ENCODE measurements at regions not wholly inside any gene's neighbourhood (a gene's known extent, or its start where the extent isn't known, plus 50 kb on each side); places are given as distances from the start of the nearest gene placed in this dataset.

DNA sequence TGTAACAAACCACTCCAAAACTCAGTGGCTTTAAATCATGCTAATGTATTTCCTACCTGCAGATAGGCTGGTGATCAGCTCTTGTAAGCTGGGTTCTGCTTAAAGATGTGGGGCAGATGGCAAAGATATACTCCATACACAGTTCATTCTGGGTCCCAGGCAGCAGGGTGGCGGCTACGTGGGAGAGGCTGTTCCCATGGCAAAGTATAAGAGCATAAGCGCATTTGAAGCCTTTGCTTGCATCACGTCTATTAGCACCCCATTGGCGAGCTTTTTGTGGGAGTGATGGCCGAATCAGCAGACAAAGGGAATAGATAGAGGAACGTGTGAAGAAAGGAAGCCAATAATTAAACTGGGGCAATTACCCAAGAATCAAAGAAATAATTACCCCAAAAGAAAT, 523.1 kb downstream of the SPATA31D1 start:
- no peak for DNase-seq (ENCODE audit: low read depth)
- no peak overlapping the region for H3K4me3 ChIP-seq (ENCODE audit: control insufficient read depth, low read depth, low read length)
- TF ChIP-seq, protein P1, sequence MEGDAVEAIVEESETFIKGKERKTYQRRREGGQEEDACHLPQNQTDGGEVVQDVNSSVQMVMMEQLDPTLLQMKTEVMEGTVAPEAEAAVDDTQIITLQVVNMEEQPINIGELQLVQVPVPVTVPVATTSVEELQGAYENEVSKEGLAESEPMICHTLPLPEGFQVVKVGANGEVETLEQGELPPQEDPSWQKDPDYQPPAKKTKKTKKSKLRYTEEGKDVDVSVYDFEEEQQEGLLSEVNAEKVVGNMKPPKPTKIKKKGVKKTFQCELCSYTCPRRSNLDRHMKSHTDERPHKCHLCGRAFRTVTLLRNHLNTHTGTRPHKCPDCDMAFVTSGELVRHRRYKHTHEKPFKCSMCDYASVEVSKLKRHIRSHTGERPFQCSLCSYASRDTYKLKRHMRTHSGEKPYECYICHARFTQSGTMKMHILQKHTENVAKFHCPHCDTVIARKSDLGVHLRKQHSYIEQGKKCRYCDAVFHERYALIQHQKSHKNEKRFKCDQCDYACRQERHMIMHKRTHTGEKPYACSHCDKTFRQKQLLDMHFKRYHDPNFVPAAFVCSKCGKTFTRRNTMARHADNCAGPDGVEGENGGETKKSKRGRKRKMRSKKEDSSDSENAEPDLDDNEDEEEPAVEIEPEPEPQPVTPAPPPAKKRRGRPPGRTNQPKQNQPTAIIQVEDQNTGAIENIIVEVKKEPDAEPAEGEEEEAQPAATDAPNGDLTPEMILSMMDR (conservative IDR thresholded peaks at IDR 0.05; ENCODE audit: control insufficient read depth, insufficient read depth, low read depth, low read length) = no peak

DNA sequence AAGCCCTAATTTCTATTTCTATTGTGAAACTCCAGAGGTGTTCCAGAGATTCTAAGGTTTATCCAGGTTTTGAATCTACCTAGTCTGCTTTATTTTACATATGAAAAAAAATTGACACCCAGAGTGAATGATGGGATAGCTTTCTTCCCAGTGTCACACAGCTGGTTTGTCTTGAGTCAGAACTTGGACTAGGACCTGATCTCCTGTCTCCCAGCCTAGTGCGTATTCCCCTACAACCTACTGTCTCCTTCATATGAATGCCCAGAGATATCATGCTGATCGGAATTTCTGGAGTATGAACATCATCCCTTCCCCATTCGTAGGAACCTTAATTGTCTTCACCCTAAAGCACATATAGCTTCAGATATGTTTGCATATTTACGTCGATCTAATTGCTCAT, 524.2 kb downstream of the SPATA31D1 start:
- peak; percentile 3 for DNase-seq (ENCODE audit: low read depth)
- H3K4me3 ChIP-seq (ENCODE audit: control insufficient read depth, low read depth, low read length) = no peak overlapping the region
- TF ChIP-seq, protein P1 (conservative IDR thresholded peaks at IDR 0.05; ENCODE audit: control insufficient read depth, insufficient read depth, low read depth, low read length) = no peak

DNA sequence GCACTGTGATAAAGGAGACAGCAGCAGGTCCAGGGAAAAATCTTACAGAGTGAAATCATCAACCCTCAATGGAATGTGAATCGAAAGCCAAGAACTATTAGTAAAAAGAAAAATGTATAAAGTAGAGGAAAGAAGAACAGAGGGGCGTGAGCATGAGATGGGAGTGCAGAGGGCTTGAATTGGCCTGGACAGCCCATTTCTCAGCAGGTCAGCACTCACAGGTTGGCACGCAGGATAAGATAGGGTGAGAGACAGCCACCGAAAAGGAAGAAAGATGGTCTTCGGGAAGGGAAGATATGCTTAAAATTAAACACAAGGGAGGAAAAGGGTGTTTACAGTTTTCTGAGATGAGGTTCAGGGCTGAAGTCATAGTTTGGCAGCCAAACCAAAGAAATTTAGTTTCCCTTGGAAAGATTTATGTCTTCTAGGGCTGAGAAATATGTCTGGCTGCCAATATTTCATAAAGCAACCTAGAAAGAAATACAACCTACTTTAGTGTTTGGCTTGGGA, 524.7 kb downstream of the SPATA31D1 start:
- TF ChIP-seq, protein P1 (conservative IDR thresholded peaks at IDR 0.05; ENCODE audit: control insufficient read depth, insufficient read depth, low read depth, low read length) = no peak
- peak; percentile 33 for DNase-seq (ENCODE audit: low read depth)

DNA sequence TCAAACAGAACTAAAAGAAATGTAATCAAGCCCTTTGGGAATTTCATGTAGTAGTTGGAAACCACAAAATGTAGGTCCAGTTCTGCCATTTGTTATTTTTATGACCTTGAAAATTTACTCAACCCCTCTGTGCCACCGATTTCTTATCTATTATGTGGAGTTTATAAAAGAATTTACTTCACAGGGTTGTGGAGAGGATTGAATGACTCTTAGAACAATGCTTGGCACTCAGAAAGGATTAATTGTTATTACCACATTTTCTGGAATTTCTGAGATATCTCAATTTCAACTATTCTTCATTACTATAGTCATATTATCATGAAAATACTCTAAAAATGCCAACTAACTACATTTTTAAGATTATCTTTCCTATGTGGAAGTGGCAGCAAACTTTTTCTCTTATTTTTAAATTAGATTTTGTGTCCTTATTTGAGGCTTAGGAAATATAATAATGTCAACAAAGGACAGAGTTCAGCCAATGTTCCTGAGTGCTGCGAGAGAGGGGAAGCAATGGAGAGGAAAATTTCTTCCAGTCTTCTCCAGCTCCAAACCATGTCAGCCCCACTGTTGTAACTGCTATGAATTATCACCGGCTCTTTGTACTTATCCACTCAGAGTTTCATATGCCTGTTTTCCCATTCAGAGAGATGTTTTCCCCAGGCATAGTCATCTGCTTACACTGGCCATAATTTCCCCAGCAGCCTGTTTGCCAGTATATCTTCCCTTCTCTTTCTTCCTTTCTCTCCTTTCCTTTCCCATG, 525.6 kb downstream of the SPATA31D1 start:
- TF ChIP-seq, protein P1 (conservative IDR thresholded peaks at IDR 0.05; ENCODE audit: control insufficient read depth, insufficient read depth, low read depth, low read length) = no peak
- no peak overlapping the region for H3K4me3 ChIP-seq (ENCODE audit: control insufficient read depth, low read depth, low read length)
- DNase-seq (ENCODE audit: low read depth) = no peak

More for the DNA sequence above, 524.7 kb downstream of the SPATA31D1 start:
- H3K4me3 ChIP-seq (ENCODE audit: control insufficient read depth, low read depth, low read length) = no peak overlapping the region

DNA sequence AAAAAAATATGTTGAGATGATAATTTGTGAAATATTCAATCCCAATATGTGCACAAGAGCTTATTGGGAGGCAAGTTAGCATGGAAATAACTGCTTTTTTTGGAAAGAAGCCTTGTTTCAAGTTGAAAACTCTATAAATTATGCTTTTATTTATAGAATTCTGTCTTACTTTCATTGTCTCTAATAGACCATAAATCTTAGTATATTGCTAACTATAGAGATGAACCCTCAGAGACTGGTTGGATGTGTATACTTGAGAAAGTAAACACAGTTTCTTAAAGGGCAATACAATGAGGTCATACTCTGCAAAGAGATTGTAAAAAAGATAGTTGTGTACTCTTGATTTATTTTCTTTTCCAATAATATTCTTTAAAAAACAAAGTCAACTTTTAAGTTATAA, 530.3 kb downstream of the SPATA31D1 start:
- no peak for DNase-seq (ENCODE audit: low read depth)
- TF ChIP-seq, protein P1 (conservative IDR thresholded peaks at IDR 0.05; ENCODE audit: control insufficient read depth, insufficient read depth, low read depth, low read length) = no peak
- no peak overlapping the region for H3K4me3 ChIP-seq (ENCODE audit: control insufficient read depth, low read depth, low read length)

DNA sequence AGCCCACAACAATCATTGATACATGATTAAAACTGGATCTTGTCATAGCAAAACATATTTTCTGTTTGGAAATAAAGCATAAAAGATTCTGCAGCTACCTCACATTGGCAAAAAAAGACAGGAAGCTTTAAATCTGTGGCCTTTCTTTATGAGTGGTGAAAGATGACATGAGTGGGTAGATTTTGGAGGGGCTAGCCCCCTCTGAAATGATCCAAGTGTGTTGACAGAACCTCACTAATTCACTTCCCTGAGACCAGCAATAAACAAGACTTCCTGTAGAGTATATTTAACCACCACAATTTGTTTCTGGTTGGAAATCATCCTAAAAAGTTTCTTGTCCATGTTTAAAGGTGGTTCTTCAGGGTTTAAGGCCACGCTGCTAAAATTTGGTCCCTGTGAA, 530.8 kb downstream of the SPATA31D1 start:
- DNase-seq (ENCODE audit: low read depth) = no peak
- H3K4me3 ChIP-seq (ENCODE audit: control insufficient read depth, low read depth, low read length) = no peak overlapping the region
- TF ChIP-seq, protein P1 (conservative IDR thresholded peaks at IDR 0.05; ENCODE audit: control insufficient read depth, insufficient read depth, low read depth, low read length) = no peak

All from fibroblast of mammary gland (primary cell).